Adrenal gland (tissue), 9 donors: ENCODE measurements at regions not wholly inside any gene's neighbourhood (a gene's known extent, or its start where the extent isn't known, plus 50 kb on each side); places are given as distances from the start of the nearest gene placed in this dataset.

Experiments
- DNase-seq, 7 donors: peaks; one replicate each; pipeline ENCODE4 v3.0.0-alpha.2; 2019 to 2020
- H3K27ac ChIP-seq, 5 donors: fragments of 200-600 bp; sonication (generic) in 4 of 5; 1 replicate in 3 of 5; 2 replicates in 2 of 5; pipeline versions ENCODE4 v1.5.1 to v1.8.0; 2016 to 2020; ENCODE audit warnings: mild to moderate bottlenecking in 1 of 5
- H3K27me3 ChIP-seq: fragments of 200-600 bp; 2 replicates; pipeline ENCODE4 v1.8.0; 2021
- H3K36me3 ChIP-seq, 2 donors: fragments of 200-600 bp; replicated peaks in 1 of 2; 1 replicate in 1 of 2; 2 replicates in 1 of 2; pipeline versions ENCODE4 v1.5.1 to v1.8.0; 2018 to 2022
- H3K4me1 ChIP-seq, 2 donors: fragments of 200-600 bp; replicated peaks in 1 of 2; 1 replicate in 1 of 2; 2 replicates in 1 of 2; pipeline versions ENCODE4 v1.5.1 to v1.8.0; 2018 to 2021
- H3K4me3 ChIP-seq, 4 donors: fragments of 200-600 bp; sonication (generic) in 3 of 4; one replicate each; pipeline ENCODE4 v1.5.1; 2016 to 2018
- H3K9me3 ChIP-seq, 3 donors: fragments of 200-600 bp; sonication (generic) in 1 of 3; replicated peaks in 1 of 3; 1 replicate in 2 of 3; 2 replicates in 1 of 3; pipeline versions ENCODE4 v1.5.1 to v1.8.0; 2016 to 2021
- CTCF ChIP-seq, 6 experiments: fragments of 450-650 bp in 4 of 6; fragments of 200-600 bp in 2 of 6; sonication (generic) in 1 of 6; IDR thresholded peaks; 1 replicate in 5 of 6; 2 replicates in 1 of 6; pipeline versions ENCODE4 v1.5.1 to v1.8.0; 2016 to 2021; ENCODE audit warnings: antibody characterized with exemption in 6 of 6, mild to moderate bottlenecking in 2 of 6, moderate library complexity in 1 of 6
- POLR2A ChIP-seq, 2 donors: fragments of 450-650 bp; IDR thresholded peaks; one replicate each; pipeline ENCODE4 v1.6.1; 2017; ENCODE audit warnings: antibody characterized with exemption in 2 of 2, mild to moderate bottlenecking in 2 of 2, moderate library complexity in 1 of 2
- WGBS, 4 donors: extraction: QIAGEN DNeasy Blood & Tissue Kit in 2 of 4; methylation state at CpG; one replicate each; pipeline versions ENCODE4 v1.1.5 to v1.1.7; 2013 to 2017; 5-methylcytosine and 5-hydroxymethylcytosine counted together
- intact Hi-C, 2 donors: fragments of 100-400 bp; cut with DNase I; formaldehyde crosslinking; loops; one replicate each; pipeline versions ENCODE4 v1.14.1 to v1.15.0; 2022 to 2023
- donor health status: healthy with polysubstance abuse.
- donor health status: Bipolar disorder and iron deficiency.
- donor health status: DM: yes; HTN: yes; CAD: no.
- donor health status: DM: no; HTN: no; CAD: no.
- donor health status: DM: no; HTN: no; CAD: no.

DNA sequence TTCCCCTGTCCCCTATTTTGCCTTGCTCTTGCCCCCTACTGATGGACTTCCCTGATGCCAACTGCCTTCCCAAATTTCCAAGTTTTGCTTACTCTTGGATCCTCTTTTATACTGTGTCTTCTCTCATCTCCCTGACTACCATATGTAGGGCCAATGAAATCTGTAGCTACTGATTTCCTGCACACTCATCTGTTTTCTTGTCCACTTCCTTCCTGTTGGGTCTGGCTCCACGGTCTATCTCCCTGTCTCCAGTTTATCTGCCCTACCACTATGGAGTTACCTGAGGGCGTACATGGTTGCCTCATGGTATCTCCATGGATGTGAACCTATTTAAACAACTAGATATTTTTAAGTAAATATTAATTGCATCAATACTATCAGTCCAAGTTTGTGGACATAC is 140.3 kb upstream of the MCHR2 start:
- WGBS, 4 donors = 60 to 72% (median 63%) methylated on average over 2 of the region's 2 CpGs
- intact Hi-C loops = no loop called here
- H3K9me3 ChIP-seq = peaks cover 0 to 9% (median 0%) of the 10 kb centered on the region in 3 donors
- H3K36me3 ChIP-seq = no peaks in the 10 kb centered on the region
- no peak for DNase-seq
- H3K4me1 ChIP-seq = no peaks in the 10 kb centered on the region
- no peak overlapping the region for H3K27ac ChIP-seq
- H3K27me3 ChIP-seq = no peaks in the 10 kb centered on the region
- TF ChIP-seq CTCF (IDR thresholded peaks at IDR 0.05) (no peak), POLR2A (IDR thresholded peaks at IDR 0.05) (no peak)
- no peak overlapping the region for H3K4me3 ChIP-seq

DNA sequence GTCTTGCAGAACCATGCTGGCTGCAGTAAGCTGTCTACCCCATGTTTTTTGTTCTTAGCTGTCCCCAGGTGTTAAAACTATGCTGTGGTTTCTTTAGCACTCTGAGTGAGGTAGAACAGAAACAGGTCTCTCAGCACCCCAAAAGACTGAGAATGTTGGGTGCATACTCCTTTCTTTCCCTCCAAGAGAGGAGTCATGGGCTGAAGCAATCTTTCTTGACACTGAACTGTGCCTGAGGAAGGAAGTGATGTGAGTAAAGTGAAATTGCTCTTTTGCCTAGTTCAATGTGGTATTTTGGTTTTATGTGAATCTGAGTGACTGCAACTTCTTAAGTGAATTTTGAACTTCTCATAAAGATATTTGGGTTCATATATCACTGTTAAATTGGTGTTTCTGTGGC is 138.0 kb upstream of the MCHR2 start:
- DNase-seq = no peak
- no peaks in the 10 kb centered on the region for H3K4me1 ChIP-seq
- TF ChIP-seq CTCF (IDR thresholded peaks at IDR 0.05) (no peak), POLR2A (IDR thresholded peaks at IDR 0.05) (no peak)
- intact Hi-C loops = no loop called here
- H3K36me3 ChIP-seq = no peaks in the 10 kb centered on the region
- H3K27ac ChIP-seq = no peak overlapping the region
- no peak overlapping the region for H3K4me3 ChIP-seq
- peaks cover 0 to 9% (median 0%) of the 10 kb centered on the region in 3 donors for H3K9me3 ChIP-seq
- no peaks in the 10 kb centered on the region for H3K27me3 ChIP-seq

DNA sequence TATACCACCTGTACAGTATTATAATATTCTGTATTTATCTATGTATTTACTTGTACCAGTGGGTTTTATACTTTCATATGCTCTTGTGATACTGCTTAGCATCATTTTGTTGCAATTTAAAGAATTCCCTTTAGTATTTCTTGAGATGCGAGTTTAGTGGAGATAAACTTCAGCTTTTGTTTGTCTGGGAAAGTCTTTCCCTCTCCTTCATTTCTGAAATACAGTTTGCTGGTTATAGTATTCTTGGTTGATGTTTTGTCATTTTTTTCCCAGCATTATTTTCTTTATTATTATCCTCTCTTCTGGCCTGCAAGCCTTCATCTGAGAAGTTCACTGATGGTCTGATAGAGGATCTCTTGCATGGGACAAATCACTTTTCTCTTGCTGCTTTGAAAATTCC is 136.6 kb upstream of the MCHR2 start:
- no peaks in the 10 kb centered on the region for H3K4me1 ChIP-seq
- 78 to 96% (median 86%) methylated on average over 1 of the region's 1 CpG for WGBS, 4 donors
- no peak overlapping the region for H3K27ac ChIP-seq
- H3K4me3 ChIP-seq = no peak overlapping the region
- no peak for DNase-seq
- intact Hi-C loops = no loop called here
- TF ChIP-seq CTCF (IDR thresholded peaks at IDR 0.05) (no peak), POLR2A (IDR thresholded peaks at IDR 0.05) (no peak)
- no peaks in the 10 kb centered on the region for H3K36me3 ChIP-seq
- peaks cover 0 to 9% (median 0%) of the 10 kb centered on the region in 3 donors for H3K9me3 ChIP-seq
- H3K27me3 ChIP-seq = no peaks in the 10 kb centered on the region

- 43 to 57% (median 52%) methylated on average over 6 of the region's 6 CpGs for WGBS, 4 donors
- Histone ChIP-seq H3K27me3 (no peaks in the 10 kb centered on the region), H3K4me3 (no peak overlapping the region), H3K27ac (no peak overlapping the region), H3K4me1 (no peaks in the 10 kb centered on the region), H3K36me3 (no peaks in the 10 kb centered on the region), H3K9me3 (peaks cover 0 to 9% (median 0%) of the 10 kb centered on the region in 3 donors)
- intact Hi-C loops = no loop called here
- no peak for TF ChIP-seq CTCF (IDR thresholded peaks at IDR 0.05)
- TF ChIP-seq POLR2A (IDR thresholded peaks at IDR 0.05) = no peak
- no peak for DNase-seq
Observed at GRCh38 chr6:100126790-100127484, 132.9 kb upstream of the MCHR2 start.
